IMR-90 (cell line): ENCODE measurements at regions not wholly inside any gene's neighbourhood (a gene's known extent, or its start where the extent isn't known, plus 50 kb on each side); places are given as distances from the start of the nearest gene placed in this dataset.

ENCODE experiments used
- ATAC-seq: fragments of 200-7000 bp; cut with Tn5 transposase; 2 replicates; pipeline ENCODE4 v1.9.1; 2020; ENCODE audit warnings: low read depth, mild to moderate bottlenecking, moderate library complexity
- BruUV-seq: library from RNA; stranded (reverse); fragments of 400-500 nt; replicated peaks from 2 replicates; lab custom pipeline; 2021; lab: Mats Ljungman, UMichigan
- CTCF ChIA-PET: fragments of 300-600 bp; formaldehyde crosslinking; extraction: SDS; loops from one replicate; lab custom pipeline; 2021; ENCODE audit warnings: antibody characterized with exemption; lab: Yijun Ruan, JAX
- POLR2A ChIA-PET: fragments of 300-600 bp; sonication (Branson Sonifier 250); formaldehyde crosslinking; loops from one replicate; lab custom pipeline; 2022; ENCODE audit warnings: antibody characterized with exemption; ENCODE audit not compliant: unreplicated experiment; lab: Charles Lee
- DNase-seq: peaks from one replicate; pipeline ENCODE4 v3.0.0; 2013
- H2AFZ ChIP-seq: replicated peaks from 2 replicates; pipeline ENCODE3; 2013; ENCODE audit warnings: low read length, mild to moderate bottlenecking; ENCODE audit not compliant: poor library complexity
- H2AK5ac ChIP-seq: 2 replicates; pipeline ENCODE4 v1.6.1; 2013; ENCODE audit warnings: low read depth, low read length, inconsistent platforms
- H2AK9ac ChIP-seq: replicated peaks from 2 replicates; pipeline ENCODE3; 2013; ENCODE audit warnings: mild to moderate bottlenecking, low read depth, low read length, moderate library complexity; ENCODE audit not compliant: poor library complexity
- H2BK120ac ChIP-seq: 2 replicates; pipeline ENCODE4 v1.6.1; 2013; ENCODE audit warnings: low read depth, low read length, inconsistent platforms
- H2BK15ac ChIP-seq: 3 replicates; pipeline ENCODE4 v1.6.1; 2013; ENCODE audit warnings: low read depth, low read length, inconsistent platforms
- H2BK20ac ChIP-seq: 2 replicates; pipeline ENCODE4 v1.6.1; 2013; ENCODE audit warnings: low read depth, mild to moderate bottlenecking, inconsistent platforms, low read length, moderate library complexity
- H2BK5ac ChIP-seq: 2 replicates; pipeline ENCODE4 v1.6.1; 2013; ENCODE audit warnings: mild to moderate bottlenecking, low read depth, low read length, inconsistent platforms; ENCODE audit not compliant: poor library complexity, severe bottlenecking
- H3K14ac ChIP-seq: replicated peaks from 2 replicates; pipeline ENCODE4 v1.6.1; 2013; ENCODE audit warnings: low read depth, low read length, inconsistent platforms
- H3K18ac ChIP-seq: 2 replicates; pipeline ENCODE4 v1.6.1; 2013; ENCODE audit warnings: low read depth, low read length, control low read depth
- H3K23ac ChIP-seq: 2 replicates; pipeline ENCODE4 v1.6.1; 2013; ENCODE audit warnings: low read depth, low read length, inconsistent platforms
- H3K27ac ChIP-seq: 2 replicates; pipeline ENCODE4 v1.5.1; 2013; ENCODE audit warnings: mild to moderate bottlenecking, control low read depth, low read length; ENCODE audit not compliant: insufficient read depth
- H3K27me3 ChIP-seq: 2 replicates; pipeline ENCODE4 v1.6.1; 2013; ENCODE audit warnings: low read length; ENCODE audit not compliant: control insufficient read depth, insufficient read depth
- H3K36me3 ChIP-seq: 2 replicates; pipeline ENCODE4 v1.6.1; 2013; ENCODE audit warnings: low read length, mixed read lengths; ENCODE audit not compliant: control insufficient read depth, insufficient read depth
- H3K4ac ChIP-seq: 2 replicates; pipeline ENCODE4 v1.6.1; 2013; ENCODE audit warnings: low read depth, low read length, inconsistent platforms
- H3K4me1 ChIP-seq: 2 replicates; pipeline ENCODE4 v1.6.1; 2013; ENCODE audit warnings: low read length, mixed read lengths; ENCODE audit not compliant: control insufficient read depth, insufficient read depth
- H3K4me2 ChIP-seq: 2 replicates; pipeline ENCODE4 v1.6.1; 2013; ENCODE audit warnings: low read depth, mild to moderate bottlenecking, control low read depth, low read length, moderate library complexity
- H3K4me3 ChIP-seq: 2 replicates; pipeline ENCODE4 v1.5.1; 2013; ENCODE audit warnings: low read depth, mild to moderate bottlenecking, control low read depth, low read length, moderate library complexity; ENCODE audit not compliant: insufficient read depth
- H3K56ac ChIP-seq: 2 replicates; pipeline ENCODE4 v1.6.1; 2013; ENCODE audit warnings: low read length, inconsistent platforms; ENCODE audit not compliant: insufficient read depth; ENCODE audit errors: extremely low read depth
- H3K79me1 ChIP-seq, 2 experiments: 2 replicates each; pipeline ENCODE4 v1.6.1; 2013; ENCODE audit warnings: low read length in 2 of 2, inconsistent platforms in 1 of 2, low read depth in 1 of 2
- H3K9ac ChIP-seq: 2 replicates; pipeline ENCODE4 v1.6.1; 2013; ENCODE audit warnings: low read depth, low read length, control low read depth
- H3K9me1 ChIP-seq: 2 replicates; pipeline ENCODE4 v1.6.1; 2013; ENCODE audit warnings: low read length, inconsistent platforms; ENCODE audit not compliant: insufficient read depth
- H3K9me3 ChIP-seq: 2 replicates; pipeline ENCODE4 v1.6.1; 2013; ENCODE audit warnings: low read length; ENCODE audit not compliant: control insufficient read depth, insufficient read depth
- H4K20me1 ChIP-seq: 2 replicates; pipeline ENCODE4 v1.6.1; 2013; ENCODE audit warnings: low read length, inconsistent platforms; ENCODE audit not compliant: insufficient read depth
- H4K5ac ChIP-seq: 2 replicates; pipeline ENCODE4 v1.6.1; 2013; ENCODE audit warnings: mild to moderate bottlenecking, low read depth, low read length, control low read depth
- H4K8ac ChIP-seq, 2 experiments: 2 replicates each; pipeline ENCODE4 v1.6.1; 2013; ENCODE audit warnings: low read depth in 2 of 2, low read length in 2 of 2, control low read depth in 1 of 2, inconsistent platforms in 1 of 2
- H4K91ac ChIP-seq: 2 replicates; pipeline ENCODE4 v1.6.1; 2013; ENCODE audit warnings: low read depth, low read length, inconsistent platforms; ENCODE audit not compliant: insufficient read depth
- BHLHE40 ChIP-seq: fragments of 150-350 bp; IDR thresholded peaks from 2 replicates; pipeline ENCODE4 v1.6.1; 2016; ENCODE audit warnings: mild to moderate bottlenecking, low read depth, low read length
- CEBPB ChIP-seq: IDR thresholded peaks from 2 replicates; pipeline ENCODE4 v1.6.1; 2012; ENCODE audit warnings: low read depth, low read length, improper control_type of control experiment
- FOS ChIP-seq: fragments of 150-350 bp; IDR thresholded peaks from 2 replicates; pipeline ENCODE4 v1.6.1; 2016; ENCODE audit warnings: low read depth, low read length
- MAFK ChIP-seq: IDR thresholded peaks from 2 replicates; pipeline ENCODE4 v1.6.1; 2012; ENCODE audit warnings: low read depth, low read length, improper control_type of control experiment
- MAZ ChIP-seq: IDR thresholded peaks from 2 replicates; pipeline ENCODE4 v1.6.1; 2012; ENCODE audit warnings: low read depth, mild to moderate bottlenecking, low read length, improper control_type of control experiment, moderate library complexity, borderline replicate concordance
- MXI1 ChIP-seq: IDR thresholded peaks from 2 replicates; pipeline ENCODE4 v1.6.1; 2012; ENCODE audit warnings: low read depth, mild to moderate bottlenecking, low read length, moderate library complexity, borderline replicate concordance
- POLR2A ChIP-seq: IDR thresholded peaks from 2 replicates; pipeline ENCODE4 v1.6.1; 2012; ENCODE audit warnings: mild to moderate bottlenecking, low read depth, low read length
- RAD21 ChIP-seq: IDR thresholded peaks from 2 replicates; pipeline ENCODE4 v1.6.1; 2012; ENCODE audit warnings: low read length, improper control_type of control experiment
- RCOR1 ChIP-seq: IDR thresholded peaks from 2 replicates; pipeline ENCODE4 v1.6.1; 2012; ENCODE audit warnings: mild to moderate bottlenecking, low read length, improper control_type of control experiment; ENCODE audit not compliant: insufficient replicate concordance
- SMC3 ChIP-seq: fragments of 150-350 bp; IDR thresholded peaks from 2 replicates; pipeline ENCODE4 v1.6.1; 2016; ENCODE audit warnings: low read depth, mild to moderate bottlenecking, antibody characterized with exemption, low read length, moderate library complexity
- USF2 ChIP-seq: fragments of 150-350 bp; IDR thresholded peaks from 2 replicates; pipeline ENCODE4 v1.6.1; 2017; ENCODE audit warnings: mild to moderate bottlenecking, antibody characterized with exemption, low read length, low read depth
- WGBS, 2 experiments: methylation state at CpG; one replicate each; pipeline versions ENCODE4 v1.1.5 to v1.1.7; 2013; ENCODE audit warnings: missing lambda C conversion rate in 2 of 2; ENCODE audit not compliant: insufficient read length in 1 of 2; ENCODE audit errors: extremely low coverage in 2 of 2; 5-methylcytosine and 5-hydroxymethylcytosine counted together
- dilution Hi-C: fragments of 300-500 bp; cut with HindIII; formaldehyde crosslinking; loops from one replicate; pipeline ENCODE4 v1.14.3; 2018; ENCODE audit warnings: low sequenced_read_pairs; ENCODE audit not compliant: unreplicated experiment
- in situ Hi-C: fragments of 300-500 bp; cut with MboI; formaldehyde crosslinking; loops from 3 replicates; pipeline ENCODE4 v1.14.3; 2019; ENCODE audit warnings: low sequenced_read_pairs, inconsistent platforms, mixed read lengths
- intact Hi-C: fragments of 100-400 bp; cut with micrococcal nuclease; formaldehyde crosslinking; loops from 2 replicates; pipeline ENCODE4 v1.10.0; 2022
- TF ChIP-seq, protein P1 (sequence below): fragments of 150-350 bp; IDR thresholded peaks from 2 replicates; pipeline ENCODE4 v1.6.1; 2016; ENCODE audit warnings: low read depth, mild to moderate bottlenecking, low read length, moderate library complexity, borderline replicate concordance

- intact Hi-C loops, result no loop called here
- Histone ChIP-seq H3K9me1 (no peaks in the 10 kb centered on the region), H3K27ac (no peak overlapping the region), H3K23ac (no peak overlapping the region), H3K9ac (no peak overlapping the region), H3K27me3 (peaks cover 7% of the 10 kb centered on the region), H2BK15ac (no peak overlapping the region), H2BK120ac (no peak overlapping the region), H3K56ac (no peak overlapping the region), H3K4me2 (no peak overlapping the region), H3K79me1 (no peaks in the 10 kb centered on the region), H4K91ac (no peak overlapping the region), H3K14ac (no peak overlapping the region), H2BK5ac (no peak overlapping the region), H2BK20ac (no peak overlapping the region), H3K4ac (no peak overlapping the region), H3K36me3 (no peaks in the 10 kb centered on the region), H4K20me1 (no peaks in the 10 kb centered on the region), H4K5ac (no peak overlapping the region), H2AFZ (no peak overlapping the region), H3K4me1 (no peaks in the 10 kb centered on the region), H3K4me3 (no peak overlapping the region), H3K9me3 (no peaks in the 10 kb centered on the region), H2AK5ac (no peak overlapping the region), H4K8ac (no peak overlapping the region), H3K18ac (no peak overlapping the region), H2AK9ac (no peak overlapping the region)
- ATAC-seq (no peak), DNase-seq (no peak)
- ChIA-PET CTCF (no interaction called here), POLR2A (no interaction called here)
- no TSS peak for BruUV-seq
- dilution Hi-C loops, result no loop called here
- WGBS, 2 experiments, result 39% methylated on average over 4 of the region's 4 CpGs; no CpG with 5 or more reads in 1 of the 2 experiments
- TF ChIP-seq RCOR1, result no peak
- no peak for TF ChIP-seq FOS
- TF ChIP-seq SMC3, result no peak
- no peak for TF ChIP-seq USF2
- TF ChIP-seq RAD21, result no peak
- no peak for TF ChIP-seq MXI1
- TF ChIP-seq, protein P1, sequence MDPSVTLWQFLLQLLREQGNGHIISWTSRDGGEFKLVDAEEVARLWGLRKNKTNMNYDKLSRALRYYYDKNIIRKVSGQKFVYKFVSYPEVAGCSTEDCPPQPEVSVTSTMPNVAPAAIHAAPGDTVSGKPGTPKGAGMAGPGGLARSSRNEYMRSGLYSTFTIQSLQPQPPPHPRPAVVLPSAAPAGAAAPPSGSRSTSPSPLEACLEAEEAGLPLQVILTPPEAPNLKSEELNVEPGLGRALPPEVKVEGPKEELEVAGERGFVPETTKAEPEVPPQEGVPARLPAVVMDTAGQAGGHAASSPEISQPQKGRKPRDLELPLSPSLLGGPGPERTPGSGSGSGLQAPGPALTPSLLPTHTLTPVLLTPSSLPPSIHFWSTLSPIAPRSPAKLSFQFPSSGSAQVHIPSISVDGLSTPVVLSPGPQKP, result no peak
- TF ChIP-seq BHLHE40, result no peak
- TF ChIP-seq POLR2A, result no peak
- TF ChIP-seq MAZ, result no peak
- no peak for TF ChIP-seq CEBPB
- TF ChIP-seq MAFK, result no peak
- in situ Hi-C loops, result no loop called here
These were observed 73.8 kb downstream of the MINAR1 start for GRCh38 chr15:79505956-79506355.
